PFSK-1 (cell line): ENCODE measurements at regions not wholly inside any gene's neighbourhood (a gene's known extent, or its start where the extent isn't known, plus 50 kb on each side); places are given as distances from the start of the nearest gene placed in this dataset.

Experiments used
- POLR2AphosphoS5 ChIP-seq: IDR thresholded peaks from 2 replicates; pipeline ENCODE4 v1.6.1; 2012; ENCODE audit warnings: low read depth, mild to moderate bottlenecking, control low read depth, low read length, moderate library complexity
- TF ChIP-seq, protein P1 (sequence below), 2 experiments: IDR thresholded peaks; 2 replicates each; pipeline versions ENCODE4 v1.6.1 to v1.8.0; 2011 to 2012; ENCODE audit warnings: low read depth in 2 of 2, low read length in 2 of 2, control low read depth in 1 of 2, inconsistent platforms in 1 of 2, mild to moderate bottlenecking in 1 of 2, moderate library complexity in 1 of 2; ENCODE audit not compliant: insufficient read depth in 1 of 2

DNA sequence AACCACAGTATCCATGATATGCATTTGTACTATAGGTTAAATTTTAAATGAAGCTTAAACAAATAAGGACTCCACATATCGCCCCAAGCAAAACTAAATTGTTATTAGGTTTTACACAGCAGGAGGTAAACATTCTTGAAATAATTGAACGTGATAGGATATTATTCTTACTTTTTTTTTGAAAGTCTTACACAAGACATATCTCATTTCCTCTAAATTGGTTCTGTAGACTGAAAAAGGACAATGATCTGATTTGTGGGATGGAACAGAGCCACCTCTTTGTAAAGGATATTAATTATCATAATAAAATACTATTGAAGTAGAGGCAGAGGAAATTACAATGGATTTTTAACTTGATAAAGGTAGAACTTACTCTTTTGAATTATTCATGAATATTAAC is 155.1 kb upstream of the SEMA3D start:
- TF ChIP-seq, protein P1, sequence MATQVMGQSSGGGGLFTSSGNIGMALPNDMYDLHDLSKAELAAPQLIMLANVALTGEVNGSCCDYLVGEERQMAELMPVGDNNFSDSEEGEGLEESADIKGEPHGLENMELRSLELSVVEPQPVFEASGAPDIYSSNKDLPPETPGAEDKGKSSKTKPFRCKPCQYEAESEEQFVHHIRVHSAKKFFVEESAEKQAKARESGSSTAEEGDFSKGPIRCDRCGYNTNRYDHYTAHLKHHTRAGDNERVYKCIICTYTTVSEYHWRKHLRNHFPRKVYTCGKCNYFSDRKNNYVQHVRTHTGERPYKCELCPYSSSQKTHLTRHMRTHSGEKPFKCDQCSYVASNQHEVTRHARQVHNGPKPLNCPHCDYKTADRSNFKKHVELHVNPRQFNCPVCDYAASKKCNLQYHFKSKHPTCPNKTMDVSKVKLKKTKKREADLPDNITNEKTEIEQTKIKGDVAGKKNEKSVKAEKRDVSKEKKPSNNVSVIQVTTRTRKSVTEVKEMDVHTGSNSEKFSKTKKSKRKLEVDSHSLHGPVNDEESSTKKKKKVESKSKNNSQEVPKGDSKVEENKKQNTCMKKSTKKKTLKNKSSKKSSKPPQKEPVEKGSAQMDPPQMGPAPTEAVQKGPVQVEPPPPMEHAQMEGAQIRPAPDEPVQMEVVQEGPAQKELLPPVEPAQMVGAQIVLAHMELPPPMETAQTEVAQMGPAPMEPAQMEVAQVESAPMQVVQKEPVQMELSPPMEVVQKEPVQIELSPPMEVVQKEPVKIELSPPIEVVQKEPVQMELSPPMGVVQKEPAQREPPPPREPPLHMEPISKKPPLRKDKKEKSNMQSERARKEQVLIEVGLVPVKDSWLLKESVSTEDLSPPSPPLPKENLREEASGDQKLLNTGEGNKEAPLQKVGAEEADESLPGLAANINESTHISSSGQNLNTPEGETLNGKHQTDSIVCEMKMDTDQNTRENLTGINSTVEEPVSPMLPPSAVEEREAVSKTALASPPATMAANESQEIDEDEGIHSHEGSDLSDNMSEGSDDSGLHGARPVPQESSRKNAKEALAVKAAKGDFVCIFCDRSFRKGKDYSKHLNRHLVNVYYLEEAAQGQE (IDR thresholded peaks at IDR 0.05; ENCODE audit: insufficient read depth in 1 of 2, low read depth in 2 of 2, low read length in 2 of 2): no peak
- TF ChIP-seq POLR2AphosphoS5: no peak
